SK-N-SH treated with all-trans-retinoic acid at 6 μM for 48 hours (cell line): ENCODE measurements at regions not wholly inside any gene's neighbourhood (a gene's known extent, or its start where the extent isn't known, plus 50 kb on each side); places are given as distances from the start of the nearest gene placed in this dataset.

ENCODE experiments used
- ARNTL ChIP-seq: fragments of 450-650 bp; formaldehyde crosslinking; IDR thresholded peaks from 2 replicates; pipeline ENCODE4 v1.5.0; 2020; ENCODE audit warnings: low read depth, mild to moderate bottlenecking, moderate library complexity, borderline replicate concordance
- CSRNP3 ChIP-seq: fragments of 250-450 bp; sonication (Bioruptor Pico); IDR thresholded peaks from 2 replicates; pipeline ENCODE4 v1.5.1; 2021; ENCODE audit warnings: mild to moderate bottlenecking, moderate library complexity
- ESRRG ChIP-seq: fragments of 250-450 bp; sonication (Bioruptor Pico); IDR thresholded peaks from 2 replicates; pipeline ENCODE4 v1.6.1; 2021; ENCODE audit warnings: mild to moderate bottlenecking
- ISL1 ChIP-seq: fragments of 250-450 bp; sonication (Bioruptor Pico); IDR thresholded peaks from 2 replicates; pipeline ENCODE4 v2.1.2; 2022; ENCODE audit warnings: mild to moderate bottlenecking, moderate library complexity
- RARB ChIP-seq: fragments of 250-450 bp; sonication (Bioruptor Pico); IDR thresholded peaks from 2 replicates; pipeline ENCODE4 v1.8.0; 2021; ENCODE audit warnings: mild to moderate bottlenecking, moderate library complexity
- TOX ChIP-seq: fragments of 250-450 bp; sonication (Bioruptor Pico); IDR thresholded peaks from 2 replicates; pipeline ENCODE4 v1.8.0; 2021; ENCODE audit warnings: mild to moderate bottlenecking, moderate library complexity, borderline replicate concordance
- ZC3H10 ChIP-seq: fragments of 250-450 bp; sonication (Bioruptor Pico); IDR thresholded peaks from 2 replicates; pipeline ENCODE4 v1.5.1; 2021; ENCODE audit warnings: mild to moderate bottlenecking, moderate library complexity
- ZFP30 ChIP-seq: fragments of 450-650 bp; formaldehyde crosslinking; IDR thresholded peaks from 2 replicates; pipeline ENCODE4 v1.5.0; 2022; ENCODE audit warnings: mild to moderate bottlenecking, moderate library complexity

- TF ChIP-seq ESRRG (CRISPR knock-in tag) (no peak), ARNTL (CRISPR knock-in tag) (no peak), TOX (no peak), ZFP30 (CRISPR knock-in tag) (no peak), RARB (CRISPR knock-in tag) (no peak), CSRNP3 (no peak), ISL1 (CRISPR knock-in tag) (no peak), ZC3H10 (CRISPR knock-in tag) (no peak)
These were observed 260.7 kb upstream of the CTNNB1 start for GRCh38 chr3:40938591-40938990.
